C4-2B (cell line): ENCODE measurements at regions not wholly inside any gene's neighbourhood (a gene's known extent, or its start where the extent isn't known, plus 50 kb on each side); places are given as distances from the start of the nearest gene placed in this dataset.

ENCODE experiments used
- CTCF ChIP-seq: fragments of 450-650 bp; conservative IDR thresholded peaks from 2 replicates; pipeline ENCODE4 v1.5.1; 2017; ENCODE audit warnings: mild to moderate bottlenecking
- ZFX ChIP-seq: fragments of 450-650 bp; IDR thresholded peaks from 2 replicates; pipeline ENCODE4 v1.6.1; 2017

GRCh38 chr14:83825843-83826242 lies 1704.1 kb upstream of the FLRT2 start:
- TF ChIP-seq CTCF, result no peak
- TF ChIP-seq ZFX, result no peak
